Esophagus squamous epithelium (tissue), 5 donors: ENCODE measurements at regions not wholly inside any gene's neighbourhood (a gene's known extent, or its start where the extent isn't known, plus 50 kb on each side); places are given as distances from the start of the nearest gene placed in this dataset.

Source experiments
- DNase-seq: peaks from one replicate; lab custom pipeline; 2025; lab: John Stamatoyannopoulos, UW
- H3K27ac ChIP-seq, 4 donors: fragments of 200-600 bp; sonication (generic); one replicate each; pipeline ENCODE4 v1.5.1; 2016 to 2019; ENCODE audit warnings: mild to moderate bottlenecking in 1 of 4
- H3K27me3 ChIP-seq, 4 donors: fragments of 200-600 bp; sonication (generic); 1 replicate in 3 of 4; 2 replicates in 1 of 4; pipeline versions ENCODE4 v1.5.1 to v1.6.0; 2017 to 2021; ENCODE audit warnings: antibody characterized with exemption in 1 of 4
- H3K36me3 ChIP-seq, 3 donors: fragments of 200-600 bp; sonication (generic); one replicate each; pipeline ENCODE4 v1.5.1; 2016 to 2019
- H3K4me1 ChIP-seq, 3 donors: fragments of 200-600 bp; sonication (generic); one replicate each; pipeline ENCODE4 v1.5.1; 2017 to 2019
- H3K4me3 ChIP-seq, 4 donors: fragments of 200-600 bp; sonication (generic); 1 replicate in 3 of 4; 2 replicates in 1 of 4; pipeline ENCODE4 v1.5.1; 2016 to 2019; ENCODE audit warnings: mild to moderate bottlenecking in 2 of 4, moderate library complexity in 1 of 4
- H3K9me3 ChIP-seq, 3 donors: fragments of 200-600 bp; sonication (generic); one replicate each; pipeline ENCODE4 v1.5.1; 2016 to 2019
- CTCF ChIP-seq, 6 experiments: fragments of 450-650 bp in 4 of 6; fragments of 200-600 bp in 2 of 6; sonication (generic) in 2 of 6; IDR thresholded peaks; one replicate each; pipeline ENCODE4 v1.5.1; 2016 to 2019; ENCODE audit warnings: antibody characterized with exemption in 6 of 6, mild to moderate bottlenecking in 4 of 6, moderate library complexity in 4 of 6
- POLR2A ChIP-seq, 4 donors: fragments of 450-650 bp; IDR thresholded peaks; one replicate each; pipeline ENCODE4 v1.6.1; 2017; ENCODE audit warnings: antibody characterized with exemption in 4 of 4, mild to moderate bottlenecking in 4 of 4, moderate library complexity in 3 of 4
- WGBS, 2 donors: methylation state at CpG; one replicate each; pipeline ENCODE4 v1.1.5; 2018; 5-methylcytosine and 5-hydroxymethylcytosine counted together
- intact Hi-C: fragments of 100-400 bp; cut with DNase I; formaldehyde crosslinking; loops from one replicate; pipeline ENCODE4 v1.15.0; 2022
- donor health status: DM: yes; HTN: yes; CAD: no.

GRCh38 chr5:112626715-112627114 is 111.0 kb upstream of the APC start:
- Histone ChIP-seq H3K36me3 (no peaks in the 10 kb centered on the region), H3K4me1 (peaks cover 0 to 4% (median 0%) of the 10 kb centered on the region in 3 donors), H3K27me3 (peaks cover 0 to 5% (median 0%) of the 10 kb centered on the region in 4 donors), H3K27ac (no peak overlapping the region), H3K9me3 (no peaks in the 10 kb centered on the region), H3K4me3 (no peak overlapping the region)
- intact Hi-C loops, result no loop called here
- WGBS, 2 donors, result 74 to 79% methylated on average over 4 of the region's 4 CpGs
- TF ChIP-seq POLR2A (IDR thresholded peaks at IDR 0.05) (no peak), CTCF (IDR thresholded peaks at IDR 0.05) (no peak)
- no peak for DNase-seq

- TF ChIP-seq CTCF (IDR thresholded peaks at IDR 0.05) (no peak), POLR2A (IDR thresholded peaks at IDR 0.05) (no peak)
- Histone ChIP-seq H3K27ac (no peak overlapping the region), H3K36me3 (no peaks in the 10 kb centered on the region), H3K27me3 (peaks cover 0 to 5% (median 0%) of the 10 kb centered on the region in 4 donors), H3K4me1 (peaks cover 0 to 4% (median 0%) of the 10 kb centered on the region in 3 donors), H3K9me3 (no peaks in the 10 kb centered on the region), H3K4me3 (no peak overlapping the region)
- WGBS, 2 donors, result 64 to 80% methylated on average over 6 of the region's 6 CpGs
- intact Hi-C loops, result no loop called here
- no peak for DNase-seq
Measured at GRCh38 chr5:112628214-112628980, 109.3 kb upstream of the APC start.

- Histone ChIP-seq H3K36me3 (no peaks in the 10 kb centered on the region), H3K9me3 (no peaks in the 10 kb centered on the region), H3K4me1 (peaks cover 0 to 11% (median 0%) of the 10 kb centered on the region in 3 donors), H3K27me3 (peaks cover 0 to 5% (median 0%) of the 10 kb centered on the region in 4 donors), H3K27ac (no peak overlapping the region), H3K4me3 (no peak overlapping the region)
- intact Hi-C loops, result no loop called here
- no peak for DNase-seq
- 43 to 54% methylated on average over 3 of the region's 3 CpGs for WGBS, 2 donors
- TF ChIP-seq CTCF (IDR thresholded peaks at IDR 0.05) (no peak), POLR2A (IDR thresholded peaks at IDR 0.05) (no peak)
Measured at GRCh38 chr5:112630246-112631009, 107.3 kb upstream of the APC start.

- Histone ChIP-seq H3K36me3 (no peaks in the 10 kb centered on the region), H3K27ac (no peak overlapping the region), H3K9me3 (no peaks in the 10 kb centered on the region), H3K4me1 (peaks cover 0 to 26% (median 8%) of the 10 kb centered on the region in 3 donors), H3K4me3 (no peak overlapping the region), H3K27me3 (peaks cover 0 to 5% (median 0%) of the 10 kb centered on the region in 4 donors)
- TF ChIP-seq POLR2A (IDR thresholded peaks at IDR 0.05) (no peak), CTCF (IDR thresholded peaks at IDR 0.05) (no peak)
- no peak for DNase-seq
- 89% methylated on average over 1 of the region's 1 CpG for WGBS, 2 donors
- intact Hi-C loops, result no loop called here
Measured at GRCh38 chr5:112634166-112634565, 103.5 kb upstream of the APC start.

- no peaks in the 10 kb centered on the region for H3K27me3 ChIP-seq
- H3K4me3 ChIP-seq, result no peak overlapping the region
- H3K27ac ChIP-seq, result no peak overlapping the region
- intact Hi-C loops, result no loop called here
- H3K36me3 ChIP-seq, result no peaks in the 10 kb centered on the region
- H3K9me3 ChIP-seq, result no peaks in the 10 kb centered on the region
- 49 to 64% methylated on average over 2 to 3 of the region's 3 CpGs for WGBS, 2 donors
- DNase-seq, result no peak
- H3K4me1 ChIP-seq, result peaks cover 0 to 26% (median 8%) of the 10 kb centered on the region in 3 donors
- TF ChIP-seq CTCF (IDR thresholded peaks at IDR 0.05) (no peak), POLR2A (IDR thresholded peaks at IDR 0.05) (no peak)
Measured at GRCh38 chr5:112634796-112635195, 102.9 kb upstream of the APC start.
